ENCODE measurements at regions not wholly inside any gene's neighbourhood (a gene's known extent, or its start where the extent isn't known, plus 50 kb on each side); places are given as distances from the start of the nearest gene placed in this dataset.
"Not testable (repeated sequence)": the region's sequence is repeated elsewhere in the genome, so short reads cannot be mapped to it uniquely, and the experiment has no call there.

DNA sequence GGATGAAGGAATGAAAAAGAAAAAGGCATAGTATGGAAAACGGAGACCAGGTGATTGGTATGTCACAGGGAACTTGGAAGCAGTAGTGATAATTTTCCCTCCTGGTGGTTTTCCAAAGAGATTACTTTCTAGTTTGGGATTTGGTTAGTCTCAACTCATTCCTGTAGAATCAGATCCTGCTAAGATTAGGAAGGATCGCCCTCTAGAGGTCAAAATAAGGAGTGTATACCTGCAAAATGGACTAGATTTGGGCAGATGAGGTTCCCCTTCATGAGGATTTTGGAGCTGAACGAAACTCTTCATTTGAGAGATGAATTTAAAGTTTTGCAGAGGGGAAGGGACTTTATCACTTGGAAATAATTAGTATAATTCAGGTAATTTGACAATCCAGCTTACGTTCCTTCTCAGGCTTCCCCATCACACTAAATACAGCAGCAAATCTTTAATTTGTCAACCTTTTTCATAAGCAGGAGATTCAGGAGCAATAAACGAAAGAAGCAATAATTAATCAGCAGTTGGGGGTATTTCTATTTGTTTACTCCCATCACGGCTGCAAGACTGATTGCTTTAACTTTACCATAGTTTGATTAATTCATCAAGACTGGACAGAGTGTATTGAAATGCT is 65.2 kb downstream of the CCDC195 start:
- in situ Hi-C loops (cut with HindIII; ENCODE audit: low pct_ligation_motif_present, low pct_unique_long_range_greater_than_20kb, low sequenced_read_pairs) = no loop called here
- DNase-seq = peak; percentile 65

DNA sequence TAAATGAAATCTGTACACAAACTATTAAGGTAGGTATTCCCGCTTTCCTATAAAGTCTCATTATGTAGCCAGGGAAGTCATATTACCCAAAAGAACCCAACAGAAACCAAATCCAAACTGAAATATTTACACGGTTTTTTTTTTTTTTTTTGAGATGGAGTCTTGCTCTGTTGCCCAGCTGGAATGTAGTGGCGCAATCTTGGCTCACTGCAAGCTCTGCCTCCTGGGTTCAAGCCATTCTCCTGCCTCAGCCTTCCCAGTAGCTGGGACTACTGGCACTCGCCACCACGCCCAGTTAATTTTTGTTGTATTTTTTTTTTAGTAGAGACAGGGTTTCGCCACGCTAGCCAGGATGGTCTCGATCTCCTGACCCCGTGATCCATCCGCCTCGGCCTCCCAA is 62.5 kb upstream of the CUL3 start:
- in situ Hi-C loops (cut with HindIII; ENCODE audit: low pct_ligation_motif_present, low pct_unique_long_range_greater_than_20kb, low sequenced_read_pairs); DNase-seq: not testable (repeated sequence)

DNA sequence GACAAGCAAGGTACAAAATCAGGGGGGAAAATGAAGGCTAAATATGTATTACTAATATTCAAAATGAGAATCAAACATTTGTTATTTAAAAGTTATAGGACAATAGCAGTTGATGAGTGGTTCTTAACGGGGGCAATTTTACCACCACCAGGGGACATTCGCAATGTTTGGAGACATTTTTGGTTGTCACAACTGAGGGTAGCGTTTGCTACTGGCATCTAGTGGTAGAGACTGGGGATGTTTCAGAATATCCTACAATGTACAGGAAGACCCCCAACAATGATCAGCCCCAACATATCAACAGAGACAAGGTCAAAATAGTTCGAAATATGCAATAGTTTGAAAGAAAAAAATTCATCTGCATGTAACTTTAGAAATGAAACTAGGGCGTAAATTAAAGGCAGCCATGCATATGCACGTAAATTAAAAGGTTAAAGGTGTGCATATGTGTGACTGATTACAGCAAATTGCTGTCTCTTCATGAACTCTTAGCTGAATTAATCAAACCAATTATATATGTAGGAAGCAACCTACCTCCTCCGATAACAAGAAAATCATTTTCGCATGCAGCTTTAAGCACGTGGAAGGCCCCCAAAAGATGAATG is 61.2 kb upstream of the CUL3 start:
- peak; percentile 44 for DNase-seq
- in situ Hi-C loops (cut with HindIII; ENCODE audit: low pct_ligation_motif_present, low pct_unique_long_range_greater_than_20kb, low sequenced_read_pairs) = no loop called here

DNA sequence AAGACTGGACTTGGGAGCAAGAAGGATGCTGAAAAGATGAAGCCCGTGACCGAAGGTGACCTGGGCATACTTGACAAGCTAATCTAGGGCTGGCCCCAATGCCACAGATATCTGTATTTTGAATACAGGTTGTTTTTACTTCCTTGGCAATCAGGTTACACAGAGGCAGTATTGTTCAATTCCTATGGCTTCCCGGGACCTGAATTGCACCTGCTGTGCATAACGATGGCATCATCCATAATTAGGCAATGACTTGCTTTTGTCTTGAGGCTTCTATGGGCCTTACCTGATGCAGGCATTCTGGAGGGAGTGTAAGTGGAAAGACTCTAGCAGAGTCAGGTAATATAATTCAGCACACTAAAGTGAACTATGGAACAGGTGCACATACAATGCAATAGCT is 60.6 kb upstream of the CUL3 start:
- in situ Hi-C loops (cut with HindIII; ENCODE audit: low pct_ligation_motif_present, low pct_unique_long_range_greater_than_20kb, low sequenced_read_pairs) = no loop called here

DNA sequence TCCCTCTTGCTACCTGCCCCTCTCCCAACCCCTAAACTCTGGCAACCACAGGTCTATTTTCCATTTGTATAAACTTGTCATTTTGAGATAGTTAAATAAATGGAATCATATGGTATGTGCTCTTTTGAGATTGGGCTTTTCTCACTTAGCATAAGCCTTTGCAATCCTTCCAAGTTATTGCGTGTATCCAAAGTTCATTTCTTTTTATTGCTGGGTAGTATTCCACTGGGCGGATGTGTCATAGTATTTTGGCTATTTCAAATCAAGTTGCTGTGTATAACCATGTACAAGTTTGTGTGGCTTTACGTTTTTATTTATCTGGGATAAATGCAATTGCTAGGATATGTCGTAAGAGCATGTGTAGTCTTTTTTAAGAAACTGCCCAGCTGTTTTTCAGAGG is 55.5 kb upstream of the CUL3 start:
- no peak for DNase-seq
- in situ Hi-C loops (cut with HindIII; ENCODE audit: low pct_ligation_motif_present, low pct_unique_long_range_greater_than_20kb, low sequenced_read_pairs) = no loop called here

More for the DNA sequence above, 60.6 kb upstream of the CUL3 start:
- no peak for DNase-seq

DNA sequence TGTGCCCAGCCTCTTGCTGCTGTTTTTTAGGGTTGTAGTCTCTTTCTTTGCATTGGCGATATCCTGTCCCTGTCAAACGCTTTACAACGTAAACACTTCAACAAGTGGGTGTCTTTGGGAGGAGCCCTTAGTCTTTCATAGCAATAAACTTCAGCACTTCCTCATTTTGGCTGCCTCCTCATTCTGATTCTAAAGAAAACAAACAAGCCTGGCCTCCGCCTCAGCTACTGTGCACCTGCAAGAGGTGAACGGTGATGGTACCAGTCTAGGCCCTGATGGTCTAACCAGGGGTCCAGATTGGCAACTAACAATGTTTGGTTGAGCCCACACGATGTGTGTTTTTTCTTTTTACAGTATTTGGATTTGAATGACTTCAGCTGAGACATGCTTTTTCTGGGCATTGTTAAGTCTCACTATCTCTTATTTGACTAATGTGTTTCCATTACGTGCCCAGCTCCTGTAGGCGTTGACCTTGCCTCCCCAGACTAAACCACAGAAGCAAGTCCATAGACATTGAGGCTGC is 53.2 kb upstream of the CUL3 start:
- in situ Hi-C loops (cut with HindIII; ENCODE audit: low pct_ligation_motif_present, low pct_unique_long_range_greater_than_20kb, low sequenced_read_pairs) = no loop called here
- DNase-seq = no peak
